ENCODE measurements at regions not wholly inside any gene's neighbourhood (a gene's known extent, or its start where the extent isn't known, plus 50 kb on each side); places are given as distances from the start of the nearest gene placed in this dataset.

GRCh38 chrY:13805057-13805735 is 101.5 kb downstream of the TMSB4Y start:
- H3K4me1 ChIP-seq (ENCODE audit: insufficient read depth, low read length), result peaks cover 19% of the 10 kb centered on the region
- peak overlapping the region in 1 of 8 donors; percentile 46 for H3K4me3 Mint-ChIP-seq
- no peaks in the 10 kb centered on the region for H3K36me3 ChIP-seq (ENCODE audit: insufficient read depth, low read length)
- DNase-seq, result no peak
- ChIA-PET POLR2A (ENCODE audit: partially characterized antibody) (interaction anchor here (1.3 kb wide), 2 partner anchors 53 to 101 kb away, joined by 3 to 6 read pairs; partner anchors contain the start of gene TMSB4Y), CTCF (ENCODE audit: partially characterized antibody) (no interaction called here)
- H3K27me3 Mint-ChIP-seq, result no peaks in the 10 kb centered on the region
- H3K4me3 ChIP-seq (ENCODE audit: low read length in 2 of 2), result no peak overlapping the region
- H3K4me1 Mint-ChIP-seq, result peaks cover 0 to 40% (median 6%) of the 10 kb centered on the region in 4 donors
- H3K27ac ChIP-seq (ENCODE audit: low read depth, low read length), result no peak overlapping the region
- no peaks in the 10 kb centered on the region for H3K9me3 Mint-ChIP-seq
- H3K36me3 Mint-ChIP-seq, result peaks cover 0 to 6% of the 10 kb centered on the region in 2 donors
- intact Hi-C loops (cut with micrococcal nuclease), result no loop called here
- H3K27ac Mint-ChIP-seq, result peak overlapping the region in 2 of 7 donors; percentile 48 to 66
- H3K27me3 ChIP-seq (ENCODE audit: insufficient read depth, low read length), result no peaks in the 10 kb centered on the region
- H3K9me3 ChIP-seq (ENCODE audit: control insufficient read depth in 1 of 2, low read length in 2 of 2), result no peaks in the 10 kb centered on the region

- peaks cover 19% of the 10 kb centered on the region for H3K4me1 ChIP-seq (ENCODE audit: insufficient read depth, low read length)
- intact Hi-C loops (cut with micrococcal nuclease), result no loop called here
- ChIA-PET CTCF (ENCODE audit: partially characterized antibody) (no interaction called here), POLR2A (ENCODE audit: partially characterized antibody) (interaction anchor here (1.3 kb wide), 2 partner anchors 54 to 102 kb away, joined by 3 to 6 read pairs; partner anchors contain the start of gene TMSB4Y)
- no peak overlapping the region for H3K27ac ChIP-seq (ENCODE audit: low read depth, low read length)
- Mint-ChIP-seq H3K9me3 (peaks cover 0 to 3% (median 0%) of the 10 kb centered on the region in 8 donors), H3K4me1 (peaks cover 0 to 40% (median 6%) of the 10 kb centered on the region in 4 donors), H3K36me3 (peaks cover 0 to 10% of the 10 kb centered on the region in 2 donors), H3K4me3 (no peak overlapping the region), H3K27ac (peak overlapping the region in 2 of 7 donors; percentile 22 to 66), H3K27me3 (no peaks in the 10 kb centered on the region)
- H3K9me3 ChIP-seq (ENCODE audit: control insufficient read depth in 1 of 2, low read length in 2 of 2), result no peaks in the 10 kb centered on the region
- no peaks in the 10 kb centered on the region for H3K27me3 ChIP-seq (ENCODE audit: insufficient read depth, low read length)
- no peaks in the 10 kb centered on the region for H3K36me3 ChIP-seq (ENCODE audit: insufficient read depth, low read length)
- no peak overlapping the region for H3K4me3 ChIP-seq (ENCODE audit: low read length in 2 of 2)
- DNase-seq, result no peak
These were observed 102.0 kb downstream of the TMSB4Y start for GRCh38 chrY:13805736-13806067.

GRCh38 chrY:13830089-13830488 is 126.4 kb downstream of the TMSB4Y start:
- intact Hi-C loops (cut with micrococcal nuclease), result no loop called here
- Mint-ChIP-seq H3K9me3 (no peaks in the 10 kb centered on the region), H3K36me3 (no peaks in the 10 kb centered on the region), H3K4me1 (peaks cover 0 to 2% (median 0%) of the 10 kb centered on the region in 4 donors), H3K27ac (no peak overlapping the region), H3K27me3 (no peaks in the 10 kb centered on the region), H3K4me3 (no peak overlapping the region)
- Histone ChIP-seq H3K4me1 (ENCODE audit: insufficient read depth, low read length) (no peaks in the 10 kb centered on the region), H3K36me3 (ENCODE audit: insufficient read depth, low read length) (no peaks in the 10 kb centered on the region), H3K27me3 (ENCODE audit: insufficient read depth, low read length) (no peaks in the 10 kb centered on the region), H3K4me3 (ENCODE audit: low read length in 2 of 2) (no peak overlapping the region), H3K9me3 (ENCODE audit: control insufficient read depth in 1 of 2, low read length in 2 of 2) (no peaks in the 10 kb centered on the region), H3K27ac (ENCODE audit: low read depth, low read length) (no peak overlapping the region)
- DNase-seq, result no peak
- ChIA-PET POLR2A (ENCODE audit: partially characterized antibody) (no interaction called here), CTCF (ENCODE audit: partially characterized antibody) (no interaction called here)

- intact Hi-C loops (cut with micrococcal nuclease), result no loop called here
- POLR2A ChIA-PET (ENCODE audit: partially characterized antibody), result no interaction called here
- Histone ChIP-seq H3K27ac (ENCODE audit: low read depth, low read length) (no peak overlapping the region), H3K4me1 (ENCODE audit: insufficient read depth, low read length) (no peaks in the 10 kb centered on the region), H3K9me3 (ENCODE audit: control insufficient read depth in 1 of 2, low read length in 2 of 2) (no peaks in the 10 kb centered on the region), H3K36me3 (ENCODE audit: insufficient read depth, low read length) (no peaks in the 10 kb centered on the region), H3K4me3 (ENCODE audit: low read length in 2 of 2) (no peak overlapping the region), H3K27me3 (ENCODE audit: insufficient read depth, low read length) (no peaks in the 10 kb centered on the region)
- H3K27me3 Mint-ChIP-seq, result no peaks in the 10 kb centered on the region
- no peak overlapping the region for H3K4me3 Mint-ChIP-seq
- peaks cover 0 to 12% of the 10 kb centered on the region in 2 donors for H3K36me3 Mint-ChIP-seq
- DNase-seq, result no peak
- H3K27ac Mint-ChIP-seq, result no peak overlapping the region
- CTCF ChIA-PET (ENCODE audit: partially characterized antibody), result no interaction called here
- H3K9me3 Mint-ChIP-seq, result no peaks in the 10 kb centered on the region
- no peaks in the 10 kb centered on the region for H3K4me1 Mint-ChIP-seq
These were observed 140.7 kb downstream of the TMSB4Y start for GRCh38 chrY:13844411-13844810.

- Histone ChIP-seq H3K27ac (ENCODE audit: low read depth, low read length) (no peak overlapping the region), H3K36me3 (ENCODE audit: insufficient read depth, low read length) (no peaks in the 10 kb centered on the region), H3K9me3 (ENCODE audit: control insufficient read depth in 1 of 2, low read length in 2 of 2) (no peaks in the 10 kb centered on the region), H3K4me3 (ENCODE audit: low read length in 2 of 2) (no peak overlapping the region), H3K27me3 (ENCODE audit: insufficient read depth, low read length) (no peaks in the 10 kb centered on the region), H3K4me1 (ENCODE audit: insufficient read depth, low read length) (no peaks in the 10 kb centered on the region)
- Mint-ChIP-seq H3K27ac (no peak overlapping the region), H3K36me3 (peaks cover 0 to 12% of the 10 kb centered on the region in 2 donors), H3K27me3 (no peaks in the 10 kb centered on the region), H3K9me3 (no peaks in the 10 kb centered on the region), H3K4me1 (no peaks in the 10 kb centered on the region), H3K4me3 (no peak overlapping the region)
- intact Hi-C loops (cut with micrococcal nuclease), result no loop called here
- POLR2A ChIA-PET (ENCODE audit: partially characterized antibody), result no interaction called here
- no peak for DNase-seq
- CTCF ChIA-PET (ENCODE audit: partially characterized antibody), result no interaction called here
These were observed 141.0 kb downstream of the VCY start for GRCh38 chrY:13845276-13845675.

- ChIA-PET CTCF (ENCODE audit: partially characterized antibody) (no interaction called here), POLR2A (ENCODE audit: partially characterized antibody) (no interaction called here)
- no peak overlapping the region for H3K27ac Mint-ChIP-seq
- H3K4me1 ChIP-seq (ENCODE audit: insufficient read depth, low read length), result no peaks in the 10 kb centered on the region
- no peaks in the 10 kb centered on the region for H3K4me1 Mint-ChIP-seq
- no peak overlapping the region for H3K27ac ChIP-seq (ENCODE audit: low read depth, low read length)
- no peak overlapping the region for H3K4me3 Mint-ChIP-seq
- DNase-seq, result no peak
- H3K36me3 ChIP-seq (ENCODE audit: insufficient read depth, low read length), result no peaks in the 10 kb centered on the region
- H3K9me3 ChIP-seq (ENCODE audit: control insufficient read depth in 1 of 2, low read length in 2 of 2), result no peaks in the 10 kb centered on the region
- peaks cover 0 to 11% of the 10 kb centered on the region in 2 donors for H3K36me3 Mint-ChIP-seq
- H3K4me3 ChIP-seq (ENCODE audit: low read length in 2 of 2), result no peak overlapping the region
- H3K27me3 ChIP-seq (ENCODE audit: insufficient read depth, low read length), result no peaks in the 10 kb centered on the region
- no peaks in the 10 kb centered on the region for H3K27me3 Mint-ChIP-seq
- no peaks in the 10 kb centered on the region for H3K9me3 Mint-ChIP-seq
- intact Hi-C loops (cut with micrococcal nuclease), result no loop called here
These were observed 116.7 kb downstream of the VCY start for GRCh38 chrY:13869611-13870010.

GRCh38 chrY:13871426-13871825 is 114.8 kb downstream of the VCY start:
- Histone ChIP-seq H3K36me3 (ENCODE audit: insufficient read depth, low read length) (no peaks in the 10 kb centered on the region), H3K9me3 (ENCODE audit: control insufficient read depth in 1 of 2, low read length in 2 of 2) (no peaks in the 10 kb centered on the region), H3K4me1 (ENCODE audit: insufficient read depth, low read length) (no peaks in the 10 kb centered on the region), H3K27ac (ENCODE audit: low read depth, low read length) (no peak overlapping the region), H3K4me3 (ENCODE audit: low read length in 2 of 2) (no peak overlapping the region), H3K27me3 (ENCODE audit: insufficient read depth, low read length) (no peaks in the 10 kb centered on the region)
- no peak for DNase-seq
- Mint-ChIP-seq H3K9me3 (no peaks in the 10 kb centered on the region), H3K4me3 (no peak overlapping the region), H3K4me1 (no peaks in the 10 kb centered on the region), H3K27ac (no peak overlapping the region), H3K36me3 (peaks cover 0 to 12% of the 10 kb centered on the region in 2 donors), H3K27me3 (no peaks in the 10 kb centered on the region)
- CTCF ChIA-PET (ENCODE audit: partially characterized antibody), result no interaction called here
- intact Hi-C loops (cut with micrococcal nuclease), result no loop called here
- POLR2A ChIA-PET (ENCODE audit: partially characterized antibody), result no interaction called here

All from CD4-positive, alpha-beta memory T cell (primary cell).